B cell (primary cell): ENCODE measurements at regions not wholly inside any gene's neighbourhood (a gene's known extent, or its start where the extent isn't known, plus 50 kb on each side); places are given as distances from the start of the nearest gene placed in this dataset.

Experiments used
- EZH2 ChIP-seq: IDR thresholded peaks from 2 replicates; pipeline ENCODE4 v1.6.1; 2012; ENCODE audit warnings: borderline replicate concordance, low read depth, mild to moderate bottlenecking, moderate library complexity, low read length; ENCODE audit not compliant: insufficient read depth, poor library complexity, severe bottlenecking
- TF ChIP-seq, protein P1 (sequence below): fragments of 200-600 bp; IDR thresholded peaks from one replicate; pipeline ENCODE4 v1.8.0; 2022; ENCODE audit warnings: antibody characterized with exemption, mild to moderate bottlenecking

GRCh38 chr7:153607354-153607753, 444.8 kb upstream of the DPP6 start:
- TF ChIP-seq EZH2, result no peak
- TF ChIP-seq, protein P1, sequence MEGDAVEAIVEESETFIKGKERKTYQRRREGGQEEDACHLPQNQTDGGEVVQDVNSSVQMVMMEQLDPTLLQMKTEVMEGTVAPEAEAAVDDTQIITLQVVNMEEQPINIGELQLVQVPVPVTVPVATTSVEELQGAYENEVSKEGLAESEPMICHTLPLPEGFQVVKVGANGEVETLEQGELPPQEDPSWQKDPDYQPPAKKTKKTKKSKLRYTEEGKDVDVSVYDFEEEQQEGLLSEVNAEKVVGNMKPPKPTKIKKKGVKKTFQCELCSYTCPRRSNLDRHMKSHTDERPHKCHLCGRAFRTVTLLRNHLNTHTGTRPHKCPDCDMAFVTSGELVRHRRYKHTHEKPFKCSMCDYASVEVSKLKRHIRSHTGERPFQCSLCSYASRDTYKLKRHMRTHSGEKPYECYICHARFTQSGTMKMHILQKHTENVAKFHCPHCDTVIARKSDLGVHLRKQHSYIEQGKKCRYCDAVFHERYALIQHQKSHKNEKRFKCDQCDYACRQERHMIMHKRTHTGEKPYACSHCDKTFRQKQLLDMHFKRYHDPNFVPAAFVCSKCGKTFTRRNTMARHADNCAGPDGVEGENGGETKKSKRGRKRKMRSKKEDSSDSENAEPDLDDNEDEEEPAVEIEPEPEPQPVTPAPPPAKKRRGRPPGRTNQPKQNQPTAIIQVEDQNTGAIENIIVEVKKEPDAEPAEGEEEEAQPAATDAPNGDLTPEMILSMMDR, result no peak
